Gastroesophageal sphincter (tissue), 3 donors: ENCODE measurements at regions not wholly inside any gene's neighbourhood (a gene's known extent, or its start where the extent isn't known, plus 50 kb on each side); places are given as distances from the start of the nearest gene placed in this dataset.

Source experiments
- POLR2A ChIP-seq, 2 donors: fragments of 450-650 bp; IDR thresholded peaks; one replicate each; pipeline ENCODE4 v1.6.1; 2017; ENCODE audit warnings: antibody characterized with exemption in 2 of 2, mild to moderate bottlenecking in 2 of 2, moderate library complexity in 1 of 2
- POLR2AphosphoS5 ChIP-seq: sonication (generic); formaldehyde crosslinking; IDR thresholded peaks from one replicate; pipeline ENCODE4 v1.6.1; 2017; ENCODE audit warnings: antibody characterized with exemption
- TF ChIP-seq, protein P1 (sequence below), 4 experiments: fragments of 200-600 bp in 2 of 4; fragments of 450-650 bp in 2 of 4; sonication (generic) in 1 of 4; IDR thresholded peaks; one replicate each; pipeline ENCODE4 v1.5.1; 2017 to 2019; ENCODE audit warnings: antibody characterized with exemption in 4 of 4, mild to moderate bottlenecking in 2 of 4, moderate library complexity in 2 of 4

DNA sequence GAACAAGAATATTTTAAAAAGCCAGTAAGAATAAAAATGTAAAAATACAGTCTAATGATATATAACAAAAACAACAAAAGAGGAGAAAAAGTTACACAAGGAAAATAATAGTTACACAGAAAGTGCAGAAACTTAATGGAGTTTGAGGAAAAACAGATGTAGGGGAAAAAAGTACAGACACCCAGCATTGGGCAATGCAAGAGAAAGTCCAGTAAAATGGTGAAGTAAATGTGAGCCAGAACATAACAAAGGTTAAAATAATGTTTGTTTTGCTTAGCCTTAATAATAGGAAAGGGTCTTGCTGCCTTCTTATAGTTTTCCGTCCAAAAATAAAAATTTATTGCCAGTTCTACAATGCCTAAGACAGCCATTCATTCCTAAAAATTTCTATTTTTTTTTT is 364.2 kb downstream of the NNT start:
- TF ChIP-seq, protein P1, sequence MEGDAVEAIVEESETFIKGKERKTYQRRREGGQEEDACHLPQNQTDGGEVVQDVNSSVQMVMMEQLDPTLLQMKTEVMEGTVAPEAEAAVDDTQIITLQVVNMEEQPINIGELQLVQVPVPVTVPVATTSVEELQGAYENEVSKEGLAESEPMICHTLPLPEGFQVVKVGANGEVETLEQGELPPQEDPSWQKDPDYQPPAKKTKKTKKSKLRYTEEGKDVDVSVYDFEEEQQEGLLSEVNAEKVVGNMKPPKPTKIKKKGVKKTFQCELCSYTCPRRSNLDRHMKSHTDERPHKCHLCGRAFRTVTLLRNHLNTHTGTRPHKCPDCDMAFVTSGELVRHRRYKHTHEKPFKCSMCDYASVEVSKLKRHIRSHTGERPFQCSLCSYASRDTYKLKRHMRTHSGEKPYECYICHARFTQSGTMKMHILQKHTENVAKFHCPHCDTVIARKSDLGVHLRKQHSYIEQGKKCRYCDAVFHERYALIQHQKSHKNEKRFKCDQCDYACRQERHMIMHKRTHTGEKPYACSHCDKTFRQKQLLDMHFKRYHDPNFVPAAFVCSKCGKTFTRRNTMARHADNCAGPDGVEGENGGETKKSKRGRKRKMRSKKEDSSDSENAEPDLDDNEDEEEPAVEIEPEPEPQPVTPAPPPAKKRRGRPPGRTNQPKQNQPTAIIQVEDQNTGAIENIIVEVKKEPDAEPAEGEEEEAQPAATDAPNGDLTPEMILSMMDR (IDR thresholded peaks at IDR 0.05) = no peak
- no peak for TF ChIP-seq POLR2AphosphoS5
- TF ChIP-seq POLR2A (IDR thresholded peaks at IDR 0.05) = no peak
